SK-N-SH (cell line): ENCODE measurements at regions not wholly inside any gene's neighbourhood (a gene's known extent, or its start where the extent isn't known, plus 50 kb on each side); places are given as distances from the start of the nearest gene placed in this dataset.
"Not testable (repeated sequence)": the region's sequence is repeated elsewhere in the genome, so short reads cannot be mapped to it uniquely, and the experiment has no call there.

Source experiments
- CTCF ChIA-PET: fragments of 300-600, 350-600 bp; formaldehyde crosslinking; extraction: SDS; loops from one replicate; lab custom pipeline; 2021; lab: Yijun Ruan, JAX
- POLR2A ChIA-PET: fragments of 350-600 bp; sonication (Branson Sonifier 250); formaldehyde crosslinking; extraction: SDS; loops from one replicate; lab custom pipeline; 2020; ENCODE audit warnings: antibody characterized with exemption, inconsistent platforms; lab: Yijun Ruan, JAX
- DNase-seq: peaks from one replicate; pipeline ENCODE4 v3.0.0; 2012
- H2AFZ ChIP-seq: fragments of 200-600 bp; sonication (generic); 2 replicates; pipeline ENCODE4 v1.8.1; 2016; ENCODE audit warnings: antibody characterized with exemption, mild to moderate bottlenecking, low read depth
- H3F3A ChIP-seq: fragments of 200-600 bp; sonication (generic); replicated peaks from 2 replicates; pipeline ENCODE3; 2016; ENCODE audit warnings: antibody characterized with exemption, mild to moderate bottlenecking; ENCODE audit not compliant: insufficient read depth
- H3K27ac ChIP-seq, 2 experiments: fragments of 200-500 bp in 1 of 2; fragments of 200-600 bp in 1 of 2; sonication (Bioruptor generic) in 1 of 2; sonication (generic), shearing (Covaris generic) in 1 of 2; 2 replicates each; pipeline versions ENCODE4 v1.5.1 to v1.6.1; 2014 to 2016; ENCODE audit warnings: low read depth in 2 of 2, inconsistent platforms in 1 of 2, low read length in 1 of 2, mild to moderate bottlenecking in 1 of 2, mixed read lengths in 1 of 2
- H3K27me3 ChIP-seq: fragments of 200-600 bp; sonication (generic), shearing (Covaris generic); 2 replicates; pipeline ENCODE4 v1.6.1; 2016; ENCODE audit warnings: mixed run types; ENCODE audit not compliant: insufficient read depth
- H3K36me3 ChIP-seq, 2 experiments: fragments of 200-500 bp in 1 of 2; fragments of 200-600 bp in 1 of 2; sonication (Bioruptor generic) in 1 of 2; sonication (generic) in 1 of 2; replicated peaks in 1 of 2; 2 replicates each; pipeline versions ENCODE3 to v1.5.1; 2014 to 2016; ENCODE audit warnings: low read length in 1 of 2, mild to moderate bottlenecking in 1 of 2; ENCODE audit not compliant: insufficient read depth in 2 of 2, control insufficient read depth in 1 of 2
- H3K4me1 ChIP-seq, 2 experiments: fragments of 200-500 bp in 1 of 2; fragments of 200-600 bp in 1 of 2; sonication (Bioruptor generic) in 1 of 2; sonication (generic), shearing (Covaris generic) in 1 of 2; 2 replicates each; pipeline versions ENCODE4 v1.5.1 to v1.6.1; 2014 to 2016; ENCODE audit warnings: low read depth in 1 of 2, low read length in 1 of 2, mixed run types in 1 of 2; ENCODE audit not compliant: insufficient read depth in 2 of 2, control insufficient read depth in 1 of 2
- H3K4me2 ChIP-seq: fragments of 200-600 bp; sonication (generic), shearing (Covaris generic); 2 replicates; pipeline ENCODE4 v1.6.1; 2017; ENCODE audit warnings: mixed run types
- H3K4me3 ChIP-seq, 2 experiments: fragments of 200-500 bp in 1 of 2; fragments of 200-600 bp in 1 of 2; sonication (Bioruptor generic) in 1 of 2; sonication (generic), shearing (Covaris generic) in 1 of 2; 2 replicates each; pipeline versions ENCODE4 v1.5.1 to v1.8.1; 2014 to 2016; ENCODE audit warnings: low read depth in 2 of 2, inconsistent platforms in 1 of 2, low read length in 1 of 2, mild to moderate bottlenecking in 1 of 2, mixed read lengths in 1 of 2, moderate library complexity in 1 of 2
- H3K79me2 ChIP-seq: fragments of 200-600 bp; sonication (generic); 2 replicates; pipeline ENCODE4 v1.8.1; 2017; ENCODE audit warnings: mild to moderate bottlenecking; ENCODE audit not compliant: insufficient read depth
- H3K9ac ChIP-seq: fragments of 200-600 bp; sonication (generic); 2 replicates; pipeline ENCODE4 v1.6.1; 2017; ENCODE audit warnings: mixed run types
- H3K9me2 ChIP-seq: fragments of 200-600 bp; sonication (generic); 2 replicates; pipeline ENCODE4 v1.6.1; 2017; ENCODE audit warnings: mixed run types
- H3K9me3 ChIP-seq: fragments of 200-600 bp; sonication (generic); 2 replicates; pipeline ENCODE4 v1.6.1; 2017; ENCODE audit warnings: mixed run types, mild to moderate bottlenecking, moderate library complexity
- H4K20me1 ChIP-seq: fragments of 200-600 bp; sonication (generic); 2 replicates; pipeline ENCODE4 v1.6.1; 2017; ENCODE audit warnings: mild to moderate bottlenecking, mixed run types; ENCODE audit not compliant: insufficient read depth
- CHD2 ChIP-seq: fragments of 150-350 bp; IDR thresholded peaks from 2 replicates; pipeline ENCODE4 v1.6.1; 2018; ENCODE audit warnings: low read length; ENCODE audit not compliant: partially characterized antibody
- EP300 ChIP-seq, 2 experiments: IDR thresholded peaks; 2 replicates each; pipeline versions ENCODE4 v1.4.0 to v1.6.1; 2012; ENCODE audit warnings: borderline replicate concordance in 1 of 2, low read depth in 1 of 2, low read length in 1 of 2
- FOXJ3 ChIP-seq: sonication (generic); formaldehyde crosslinking; IDR thresholded peaks from 2 replicates; pipeline ENCODE4 v1.5.1; 2020; ENCODE audit warnings: mild to moderate bottlenecking, missing genetic modification reagents
- FOXM1 ChIP-seq: IDR thresholded peaks from 2 replicates; pipeline ENCODE4 v1.4.0; 2012; ENCODE audit warnings: low read depth, mild to moderate bottlenecking
- GABPA ChIP-seq: IDR thresholded peaks from 2 replicates; pipeline ENCODE4 v1.4.0; 2012; ENCODE audit warnings: low read depth, mild to moderate bottlenecking
- IRF3 ChIP-seq: fragments of 150-350 bp; IDR thresholded peaks from 2 replicates; pipeline ENCODE4 v1.6.1; 2016; ENCODE audit warnings: mild to moderate bottlenecking, low read depth, low read length
- MAX ChIP-seq: IDR thresholded peaks from 2 replicates; pipeline ENCODE4 v1.4.0; 2012; ENCODE audit warnings: low read depth
- NFIC ChIP-seq: IDR thresholded peaks from 2 replicates; pipeline ENCODE4 v1.4.0; 2012; ENCODE audit warnings: borderline replicate concordance
- NRF1 ChIP-seq: IDR thresholded peaks from 2 replicates; pipeline ENCODE4 v1.6.1; 2012; ENCODE audit warnings: low read depth, mild to moderate bottlenecking, low read length
- RAD21 ChIP-seq: IDR thresholded peaks from 2 replicates; pipeline ENCODE4 v1.6.1; 2012; ENCODE audit warnings: mild to moderate bottlenecking, low read length
- RXRA ChIP-seq: IDR thresholded peaks from 2 replicates; pipeline ENCODE4 v1.4.0; 2012; ENCODE audit warnings: low read depth, mild to moderate bottlenecking, borderline replicate concordance
- ZBTB33 ChIP-seq: IDR thresholded peaks from 2 replicates; pipeline ENCODE4 v1.4.0; 2012; ENCODE audit warnings: low read depth, borderline replicate concordance
- WGBS: methylation state at CpG from one replicate; pipeline ENCODE4 v1.1.6; 2017; ENCODE audit warnings: low lambda C conversion rate; 5-methylcytosine and 5-hydroxymethylcytosine counted together

GRCh38 chr11:89654669-89655068, 55.4 kb upstream of the TRIM77 start:
- H2AFZ ChIP-seq, POLR2A ChIA-PET, DNase-seq, H3K27ac ChIP-seq, H3K9me2 ChIP-seq, H3K79me2 ChIP-seq, CTCF ChIA-PET, H3K9ac ChIP-seq, H3F3A ChIP-seq, H3K9me3 ChIP-seq, H3K4me3 ChIP-seq, H3K27me3 ChIP-seq, H3K36me3 ChIP-seq, H4K20me1 ChIP-seq, H3K4me2 ChIP-seq, H3K4me1 ChIP-seq: not testable (repeated sequence)
- 17% methylated on average over 2 of the region's 2 CpGs for WGBS

- H3K27me3 ChIP-seq, H4K20me1 ChIP-seq, POLR2A ChIA-PET, H3K4me3 ChIP-seq, H3K27ac ChIP-seq, CTCF ChIA-PET, H3K9me3 ChIP-seq, H3K9ac ChIP-seq, DNase-seq, H3K9me2 ChIP-seq, H3K79me2 ChIP-seq, H3K4me1 ChIP-seq, H3K4me2 ChIP-seq, H3K36me3 ChIP-seq, H3F3A ChIP-seq, H2AFZ ChIP-seq: not testable (repeated sequence)
Observed at GRCh38 chr11:89658767-89659166, 51.3 kb upstream of the TRIM77 start.

GRCh38 chr11:89659414-89659813, 50.7 kb upstream of the TRIM77 start:
- WGBS, result 0% methylated on average over 2 of the region's 2 CpGs

GRCh38 chr11:89660234-89660633, 49.9 kb upstream of the TRIM77 start:
- CTCF ChIA-PET, result no interaction called here
- Histone ChIP-seq H3K36me3 (no peaks in the 10 kb centered on the region), H3K9me3 (no peaks in the 10 kb centered on the region), H3K4me3 (no peak overlapping the region), H3F3A (no peaks in the 10 kb centered on the region), H2AFZ (no peak overlapping the region), H3K9me2 (no peaks in the 10 kb centered on the region; the same call in 1 of the 2 replicates), H3K9ac (no peak overlapping the region), H3K27me3 (no peaks in the 10 kb centered on the region), H3K4me2 (no peak overlapping the region), H3K79me2 (no peaks in the 10 kb centered on the region), H4K20me1 (no peaks in the 10 kb centered on the region), H3K4me1 (no peaks in the 10 kb centered on the region), H3K27ac (no peak overlapping the region)
- no peak for DNase-seq
- POLR2A ChIA-PET, result no interaction called here
- TF ChIP-seq NRF1 (no peak), RXRA (no peak), CHD2 (no peak), GABPA (no peak), NFIC (no peak), EP300 (IDR thresholded peaks at IDR 0.05; ENCODE audit: borderline replicate concordance in 1 of 2, low read depth in 1 of 2, low read length in 1 of 2) (no peak), IRF3 (no peak), ZBTB33 (no peak), RAD21 (no peak), FOXJ3 (CRISPR knock-in tag) (no peak), MAX (no peak), FOXM1 (no peak)

More at GRCh38 chr11:89659414-89659813, 50.7 kb upstream of the TRIM77 start:
- CTCF ChIA-PET, H3K27ac ChIP-seq, H3K36me3 ChIP-seq, DNase-seq, H3K4me3 ChIP-seq, H3K4me2 ChIP-seq, H3F3A ChIP-seq, POLR2A ChIA-PET, H3K9me2 ChIP-seq, H3K27me3 ChIP-seq, H3K79me2 ChIP-seq, H3K9me3 ChIP-seq, H3K9ac ChIP-seq, H4K20me1 ChIP-seq, H3K4me1 ChIP-seq, H2AFZ ChIP-seq: not testable (repeated sequence)
